IPS DF 4.7 (cell line): ENCODE measurements at regions not wholly inside any gene's neighbourhood (a gene's known extent, or its start where the extent isn't known, plus 50 kb on each side); places are given as distances from the start of the nearest gene placed in this dataset.

ENCODE experiments used
- DNase-seq: peaks from one replicate; pipeline ENCODE4 v3.0.0-alpha.2; 2013; ENCODE audit warnings: low spot score; ENCODE audit errors: extremely low read depth

GRCh38 chr2:147211484-147211883 is 633.3 kb upstream of the ACVR2A start:
- no peak for DNase-seq

DNA sequence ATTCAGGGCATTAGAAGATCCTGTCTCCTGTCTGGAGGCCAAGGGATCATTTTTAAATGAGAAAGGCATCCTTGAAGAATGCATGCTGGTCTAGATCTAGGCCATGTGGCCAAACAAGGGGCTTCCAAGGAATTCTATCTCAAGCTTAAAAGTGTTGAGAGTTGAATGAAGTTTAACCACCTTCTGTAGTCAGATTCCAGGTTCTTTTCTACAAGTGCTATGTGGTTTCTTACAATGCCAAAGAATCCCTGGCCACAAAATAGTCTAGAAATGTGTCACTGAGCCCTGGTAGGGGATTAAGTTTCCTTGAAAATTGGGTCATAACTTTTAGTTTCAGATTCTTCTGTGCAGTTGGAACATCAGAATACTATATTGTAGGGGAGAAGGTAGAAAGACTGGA is 640.7 kb upstream of the ACVR2A start:
- no peak for DNase-seq

- no peak for DNase-seq
Observed at GRCh38 chr2:147198651-147199171, 646.1 kb upstream of the ACVR2A start.

DNA sequence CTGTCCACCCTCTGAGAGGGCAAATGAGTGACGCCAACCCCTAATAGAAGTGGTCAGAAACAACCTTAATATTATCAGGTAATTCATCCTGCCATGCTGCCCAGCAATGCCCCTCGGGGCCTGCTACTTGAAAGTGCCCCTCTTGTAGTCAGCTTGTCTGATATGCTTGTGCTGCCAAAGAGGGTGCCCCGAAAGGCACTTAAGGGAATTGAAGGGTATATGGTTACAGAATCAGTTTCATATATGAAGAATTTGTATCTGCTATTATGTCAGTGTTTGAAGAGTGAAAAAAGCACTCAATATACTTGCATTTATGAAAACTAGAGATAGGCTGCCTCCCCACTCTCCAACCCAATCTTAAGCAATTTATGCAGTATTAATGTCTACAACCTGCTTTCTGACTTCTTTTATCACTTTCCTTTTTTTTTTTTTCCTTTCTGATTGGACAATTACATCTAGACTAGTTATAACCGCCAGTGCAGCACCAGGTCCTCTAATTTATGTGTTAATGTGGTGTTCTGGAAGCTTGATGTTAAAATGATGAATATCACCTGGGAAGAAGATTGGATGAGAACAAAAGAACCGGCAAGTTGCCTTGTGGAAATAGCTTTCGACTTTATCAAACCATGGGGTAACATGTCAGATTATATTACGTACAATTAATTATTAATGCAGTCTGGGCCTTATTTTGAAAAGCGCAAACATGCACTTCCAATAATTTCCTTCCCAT is 646.9 kb upstream of the ACVR2A start:
- DNase-seq = no peak

DNA sequence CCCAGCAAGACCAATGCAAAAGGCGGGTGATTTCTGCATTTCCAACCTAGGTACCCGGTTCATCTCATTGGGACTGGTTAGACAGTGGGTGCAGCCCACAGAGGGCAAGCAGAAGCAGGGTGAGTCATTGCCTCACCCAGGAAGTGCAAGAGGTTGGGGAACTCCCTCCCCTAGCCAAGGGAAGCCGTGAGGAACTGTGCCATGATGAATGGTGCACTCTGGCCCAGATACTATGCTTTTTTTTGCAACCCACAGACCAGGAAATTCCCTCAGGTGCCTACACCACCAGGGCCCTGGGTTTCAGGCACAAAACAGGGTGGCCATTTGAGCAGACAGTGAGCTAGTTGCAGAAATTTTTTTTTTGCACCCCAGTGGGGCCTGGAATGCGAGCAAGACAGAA is 662.6 kb upstream of the ACVR2A start:
- DNase-seq = no peak

- DNase-seq = no peak
Observed at GRCh38 chr2:147181351-147182029, 663.3 kb upstream of the ACVR2A start.

DNA sequence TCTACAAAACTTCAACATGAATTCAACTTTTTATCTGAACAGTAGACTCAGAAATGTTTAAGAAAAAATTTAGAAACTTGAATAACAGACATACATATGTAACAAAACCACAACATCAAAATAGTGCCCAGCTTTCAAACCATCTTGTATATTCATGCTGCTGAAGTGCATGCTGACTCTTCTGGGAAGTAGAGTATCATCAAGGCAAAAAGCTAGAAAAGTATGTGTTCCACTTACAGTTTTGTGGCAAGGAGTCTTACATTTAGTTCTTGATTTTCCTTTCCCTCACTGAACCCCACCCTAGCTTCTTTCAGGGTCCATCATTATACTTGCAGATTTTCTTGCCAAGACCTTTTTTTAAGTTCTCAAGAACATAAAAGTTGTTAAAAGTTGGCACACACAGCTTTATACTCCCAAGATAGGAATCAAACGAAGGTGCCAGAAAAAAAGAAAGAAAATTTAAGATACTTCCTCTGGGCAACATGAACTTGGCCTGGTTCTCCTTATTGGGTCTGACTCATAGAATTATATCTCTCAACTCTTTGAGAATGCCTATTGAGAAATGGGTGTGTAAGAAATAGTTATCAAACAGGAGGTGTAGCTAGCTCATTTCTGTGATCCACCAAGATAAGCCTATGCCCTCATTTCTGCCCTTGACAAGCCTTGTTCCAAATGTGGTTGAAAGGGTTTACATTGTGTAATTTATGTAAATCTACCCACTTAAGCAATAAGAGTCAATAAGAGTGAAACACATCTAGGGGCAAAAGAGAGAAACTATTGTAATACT is 667.6 kb upstream of the ACVR2A start:
- no peak for DNase-seq

DNA sequence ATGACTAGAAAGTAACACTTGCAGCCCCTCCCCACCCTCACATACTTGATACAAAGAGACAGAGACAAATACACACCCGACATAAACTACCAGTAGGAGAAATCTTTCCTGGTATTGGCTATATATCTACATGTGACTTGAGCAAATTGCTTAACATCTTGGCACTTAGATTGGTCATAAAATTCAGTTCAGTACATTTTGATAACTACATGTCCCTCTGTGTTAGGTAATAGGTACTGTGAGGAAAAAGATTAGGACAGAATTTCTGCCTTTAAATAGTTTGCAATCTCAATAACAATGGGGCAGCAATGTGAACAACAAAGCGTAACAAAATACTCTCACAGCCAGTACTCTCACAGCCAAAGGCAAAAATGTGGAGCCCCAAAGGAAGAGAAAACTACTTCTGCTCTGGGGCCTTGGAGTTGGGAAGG is 670.0 kb upstream of the ACVR2A start:
- peak; percentile 22 for DNase-seq

GRCh38 chr2:147173798-147174197 is 671.0 kb upstream of the ACVR2A start:
- DNase-seq = no peak

DNA sequence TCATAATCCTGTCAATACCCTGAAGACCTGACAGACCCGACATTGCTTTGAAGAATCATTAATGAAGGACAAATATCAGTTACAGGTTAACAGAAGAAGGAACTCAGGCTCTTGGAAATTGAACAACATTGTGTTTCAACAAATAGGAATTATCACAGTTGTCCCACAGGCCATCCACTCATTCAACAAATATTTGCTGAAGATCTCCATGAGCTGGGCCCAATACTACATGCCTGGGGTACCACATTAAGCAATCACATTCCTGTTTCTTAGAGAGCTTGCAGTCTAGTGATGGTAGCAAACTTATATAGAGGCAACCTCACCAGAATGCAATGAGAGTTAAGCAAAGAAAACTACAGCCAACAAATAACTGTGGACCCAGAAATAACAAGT is 671.6 kb upstream of the ACVR2A start:
- DNase-seq = no peak

DNA sequence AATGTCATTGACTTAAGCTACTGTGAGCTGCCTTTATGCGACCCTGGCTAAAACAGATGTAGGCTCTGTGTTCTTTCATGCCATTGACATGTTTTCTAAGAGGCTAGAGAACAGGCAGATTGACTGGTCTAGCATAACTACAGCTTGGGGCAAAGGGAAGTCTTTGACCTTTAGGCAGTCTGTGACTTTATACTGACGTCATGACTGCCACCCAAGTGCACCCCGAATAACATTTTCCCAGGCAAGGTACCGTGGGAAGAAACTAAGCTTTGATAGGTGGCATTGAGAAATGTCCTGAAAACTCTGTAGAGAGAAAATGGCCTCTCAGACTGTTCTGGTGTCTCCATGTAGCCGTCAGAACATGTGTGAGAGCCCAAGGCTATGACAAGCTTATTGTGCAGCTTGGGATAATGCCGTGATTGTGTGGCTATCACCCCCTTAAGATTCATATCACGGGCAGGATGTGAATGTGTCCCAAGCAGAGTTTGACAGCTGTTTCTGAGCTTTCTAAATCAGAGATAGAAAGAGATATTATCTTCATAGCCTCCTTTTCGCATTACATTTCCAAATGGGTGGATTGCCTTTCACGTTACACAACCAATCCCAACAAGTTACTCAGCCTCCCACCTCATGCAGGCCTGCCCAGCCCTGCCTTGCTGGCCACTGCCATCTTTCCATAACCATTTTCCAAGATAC is 672.2 kb upstream of the ACVR2A start:
- DNase-seq = no peak

- DNase-seq = no peak
Observed at GRCh38 chr2:147171941-147172340, 672.9 kb upstream of the ACVR2A start.

DNA sequence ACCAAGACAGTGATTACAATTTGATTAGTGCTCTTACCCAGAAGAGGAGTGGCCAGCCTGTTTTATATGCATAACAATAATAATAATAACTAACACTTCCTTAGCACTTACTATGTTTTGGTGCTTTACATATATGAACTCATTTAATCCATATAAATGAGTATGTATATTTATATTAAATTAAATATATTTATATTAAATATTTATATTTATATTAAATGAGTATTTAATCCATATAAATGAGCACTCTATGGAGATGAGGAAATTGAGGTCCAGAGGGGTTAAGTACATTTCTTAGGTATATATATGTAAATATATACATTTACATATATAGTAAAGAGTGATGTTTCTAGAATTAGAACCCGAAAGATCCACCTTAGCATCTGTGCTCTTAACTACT is 673.9 kb upstream of the ACVR2A start:
- DNase-seq = no peak

DNA sequence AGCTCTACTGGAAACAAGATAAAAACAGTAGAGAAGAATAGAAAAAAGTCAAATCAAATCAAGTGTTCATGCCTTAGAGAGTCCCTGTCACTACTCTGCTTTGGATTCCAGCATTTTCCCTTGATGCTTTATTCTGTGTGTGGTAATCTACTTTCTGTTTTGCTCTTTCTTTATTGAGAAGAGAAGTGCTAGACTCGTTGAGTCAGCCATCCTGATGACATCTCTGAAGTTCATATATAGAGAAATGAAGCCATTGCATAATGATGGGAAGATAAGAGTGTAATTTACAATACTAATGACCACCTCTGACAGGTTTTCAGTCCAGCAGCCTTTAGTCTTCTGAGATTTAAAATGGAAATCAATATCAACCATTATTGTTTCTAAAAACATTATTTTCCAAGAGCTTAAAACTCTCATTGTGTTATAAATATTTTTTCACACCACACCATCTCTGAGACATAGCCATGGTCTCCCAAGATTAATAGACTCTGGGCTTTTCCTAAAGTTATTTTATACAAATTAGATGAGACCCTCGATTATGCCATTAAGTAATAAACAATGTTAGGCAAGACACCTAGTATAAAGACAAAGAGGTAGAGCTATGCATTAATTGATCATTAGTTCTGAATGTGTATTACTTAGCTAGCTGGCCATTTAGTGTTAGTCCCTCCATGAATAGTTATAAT is 679.0 kb upstream of the ACVR2A start:
- DNase-seq = no peak

GRCh38 chr2:147164563-147164962 is 680.3 kb upstream of the ACVR2A start:
- DNase-seq = no peak

GRCh38 chr2:147161746-147162145 is 683.1 kb upstream of the ACVR2A start:
- no peak for DNase-seq

- DNase-seq = no peak
Observed at GRCh38 chr2:147156970-147157369, 687.9 kb upstream of the ACVR2A start.

GRCh38 chr2:147150241-147150635 is 694.6 kb upstream of the ACVR2A start:
- DNase-seq = no peak

GRCh38 chr2:147149575-147150240 is 695.1 kb upstream of the ACVR2A start:
- DNase-seq = no peak

DNA sequence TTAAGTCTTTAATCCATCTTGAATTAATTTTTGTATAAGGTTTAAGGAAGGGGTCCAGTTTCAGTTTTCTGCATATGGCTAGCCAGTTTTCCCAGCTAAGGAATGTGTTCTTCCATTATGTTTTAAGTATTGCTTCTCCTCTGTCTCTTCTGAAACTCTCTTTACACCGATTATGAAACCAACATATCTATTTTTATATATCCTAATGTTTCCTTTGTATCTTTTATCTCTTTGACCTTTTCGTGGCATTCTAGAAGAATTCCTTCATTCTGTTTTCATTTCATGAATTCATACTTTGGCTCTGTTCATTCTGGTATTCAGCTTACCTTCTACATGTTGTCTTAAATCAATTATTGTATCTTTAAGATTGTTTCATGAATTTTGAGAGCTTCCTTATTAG is 697.0 kb upstream of the ACVR2A start:
- no peak for DNase-seq
